ENCODE measurements at regions not wholly inside any gene's neighbourhood (a gene's known extent, or its start where the extent isn't known, plus 50 kb on each side); places are given as distances from the start of the nearest gene placed in this dataset.

DNA sequence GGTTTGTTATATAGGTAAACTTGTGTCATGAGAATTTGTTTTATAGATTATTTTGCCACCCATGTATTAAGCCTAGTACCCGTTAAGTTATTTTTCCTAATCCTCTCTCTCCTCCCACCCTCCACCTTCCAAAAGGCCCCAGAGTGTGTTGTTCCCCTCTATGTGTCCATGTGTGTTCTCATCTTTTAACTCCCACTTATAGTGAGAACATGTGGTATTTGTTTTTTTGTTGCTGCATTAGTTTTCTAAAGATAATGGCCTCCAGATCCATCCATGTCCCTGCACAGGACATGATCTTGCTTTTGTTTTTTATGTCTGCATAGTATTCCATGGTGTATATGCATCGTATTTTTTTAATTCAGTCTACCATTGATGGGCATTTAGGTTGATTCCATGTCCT, 1075.6 kb upstream of the CNTNAP5 start:
- no peak for DNase-seq

DNA sequence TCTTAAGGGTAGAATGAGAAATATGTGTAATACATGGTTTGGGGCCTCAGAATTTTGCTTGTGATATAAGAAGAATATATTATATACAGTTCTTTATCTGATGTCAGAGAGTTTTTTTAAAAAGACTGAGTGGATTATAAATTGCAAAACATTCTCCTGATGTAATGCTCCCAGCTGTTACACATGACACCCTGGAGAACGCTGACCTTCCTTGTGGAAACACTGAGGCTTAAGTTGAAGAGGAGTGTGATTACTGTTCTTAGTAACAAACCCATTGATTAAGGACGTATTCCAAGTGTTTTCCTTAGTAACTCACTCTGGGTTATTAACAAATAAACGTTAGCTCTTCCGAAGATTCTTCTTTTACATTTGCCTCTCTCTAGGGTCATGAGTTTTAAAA, 1069.3 kb upstream of the CNTNAP5 start:
- DNase-seq, result no peak

DNA sequence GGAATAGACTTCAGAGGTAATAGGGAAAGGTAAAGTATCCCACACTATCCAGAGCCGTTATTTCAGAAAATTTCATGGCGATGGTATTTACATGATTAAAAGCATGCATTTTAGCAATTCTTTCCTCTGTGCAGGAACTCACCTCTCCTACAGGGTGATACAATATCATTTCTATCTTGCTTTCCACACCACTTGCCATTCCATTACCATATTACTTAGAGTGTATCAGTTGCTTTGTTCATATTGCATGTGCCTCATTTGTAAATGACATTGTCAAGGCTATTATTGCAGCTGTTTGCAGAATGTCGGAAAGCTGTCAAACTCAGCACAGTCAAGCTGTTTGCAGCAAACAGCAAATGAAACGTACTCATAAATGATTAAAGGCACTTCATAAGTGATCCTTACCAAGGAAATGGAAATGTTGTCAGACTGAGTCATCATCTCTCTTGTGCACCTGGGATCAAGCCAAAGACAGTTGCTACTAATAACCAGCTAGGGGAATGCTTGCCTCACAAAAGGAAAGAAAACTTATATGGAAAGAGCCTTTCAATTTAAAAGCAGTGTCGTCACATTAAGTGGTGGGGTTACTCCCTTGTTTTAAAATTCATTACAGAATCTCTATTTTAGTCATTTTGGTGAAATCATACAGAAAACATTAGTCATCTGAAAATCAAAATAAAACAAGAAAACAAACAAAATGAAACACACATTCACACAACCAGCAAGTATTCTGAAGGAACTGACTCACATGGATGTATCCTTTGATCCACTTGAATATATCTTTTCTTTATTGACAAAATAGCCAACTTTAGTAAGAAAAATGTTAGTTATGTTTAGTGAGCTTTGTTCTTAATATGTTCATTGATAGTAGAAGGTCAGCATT, 1064.1 kb upstream of the CNTNAP5 start:
- DNase-seq, result no peak

DNA sequence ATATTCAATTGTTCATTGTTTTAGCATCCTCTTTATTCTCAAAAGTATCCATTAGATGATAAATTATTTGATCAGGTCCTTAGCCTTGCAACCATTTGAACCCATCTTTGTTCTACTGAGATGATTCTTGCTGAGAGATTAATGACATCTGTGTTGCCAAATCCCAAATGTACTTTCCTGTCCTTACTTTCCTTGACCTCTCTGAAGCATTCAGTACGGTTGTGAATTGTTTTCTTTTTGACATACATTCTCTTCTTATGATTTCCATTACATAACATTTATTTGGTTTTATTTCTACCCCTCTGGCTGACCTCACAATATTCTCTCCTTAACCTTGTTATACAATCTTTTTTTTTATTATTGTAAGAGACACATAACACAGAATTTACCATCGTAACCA, 1058.6 kb upstream of the CNTNAP5 start:
- no peak for DNase-seq

DNA sequence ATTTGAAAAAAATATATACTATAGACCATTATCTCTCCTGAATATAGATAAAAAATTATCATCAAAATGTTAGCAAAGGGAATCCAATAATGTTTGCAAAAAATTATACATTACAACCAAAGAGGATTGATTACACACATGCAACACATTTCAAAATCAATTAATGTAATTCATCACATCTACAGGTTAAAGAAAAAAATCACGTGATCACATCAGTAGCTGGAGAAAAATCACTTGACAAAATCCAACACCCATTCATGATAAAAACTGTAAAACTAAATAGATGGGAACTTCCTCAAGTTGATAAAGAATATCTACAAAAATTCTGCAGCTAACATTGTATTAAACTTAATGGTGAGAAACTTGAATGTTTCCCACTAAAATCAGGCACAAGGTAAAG, 1047.5 kb upstream of the CNTNAP5 start:
- no peak for DNase-seq

DNA sequence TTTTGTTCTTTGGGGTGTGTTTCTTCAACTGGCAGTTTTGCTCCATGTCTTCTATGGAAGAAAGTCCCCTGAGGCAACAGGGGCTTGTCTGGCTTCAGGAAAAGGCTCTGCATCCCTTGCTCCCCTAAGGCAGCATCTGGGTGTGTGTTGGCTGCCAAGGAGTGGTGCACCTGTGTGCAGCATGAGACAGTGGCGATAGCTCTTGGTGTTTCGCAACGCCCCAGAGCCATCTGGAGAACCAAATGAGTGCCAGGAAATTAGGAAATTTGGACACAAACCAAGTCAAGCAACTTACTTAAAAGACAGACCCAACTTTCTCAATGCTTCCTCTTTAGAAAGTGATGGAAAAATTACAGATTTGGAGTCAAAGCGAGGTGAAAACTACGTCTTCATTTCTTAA, 1044.4 kb upstream of the CNTNAP5 start:
- no peak for DNase-seq

DNA sequence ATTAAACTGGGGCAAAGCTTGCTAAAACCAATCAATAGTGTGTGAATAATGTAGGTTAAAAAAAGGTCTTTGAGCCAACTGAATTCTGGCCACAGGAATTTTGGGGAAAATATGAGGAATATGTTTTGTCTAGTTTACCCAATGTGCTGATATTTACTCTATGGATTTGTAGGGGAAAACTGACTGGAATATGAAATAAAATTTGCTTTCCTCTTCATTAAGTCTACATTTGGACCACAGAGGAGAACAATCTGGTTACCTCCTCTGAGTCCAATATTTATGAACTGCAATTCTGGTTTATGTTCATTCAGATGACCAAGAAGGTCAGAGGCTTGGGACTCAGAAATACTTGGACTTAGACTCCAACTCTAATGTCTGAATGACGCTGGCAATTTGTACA, 1042.2 kb upstream of the CNTNAP5 start:
- DNase-seq, result no peak

DNA sequence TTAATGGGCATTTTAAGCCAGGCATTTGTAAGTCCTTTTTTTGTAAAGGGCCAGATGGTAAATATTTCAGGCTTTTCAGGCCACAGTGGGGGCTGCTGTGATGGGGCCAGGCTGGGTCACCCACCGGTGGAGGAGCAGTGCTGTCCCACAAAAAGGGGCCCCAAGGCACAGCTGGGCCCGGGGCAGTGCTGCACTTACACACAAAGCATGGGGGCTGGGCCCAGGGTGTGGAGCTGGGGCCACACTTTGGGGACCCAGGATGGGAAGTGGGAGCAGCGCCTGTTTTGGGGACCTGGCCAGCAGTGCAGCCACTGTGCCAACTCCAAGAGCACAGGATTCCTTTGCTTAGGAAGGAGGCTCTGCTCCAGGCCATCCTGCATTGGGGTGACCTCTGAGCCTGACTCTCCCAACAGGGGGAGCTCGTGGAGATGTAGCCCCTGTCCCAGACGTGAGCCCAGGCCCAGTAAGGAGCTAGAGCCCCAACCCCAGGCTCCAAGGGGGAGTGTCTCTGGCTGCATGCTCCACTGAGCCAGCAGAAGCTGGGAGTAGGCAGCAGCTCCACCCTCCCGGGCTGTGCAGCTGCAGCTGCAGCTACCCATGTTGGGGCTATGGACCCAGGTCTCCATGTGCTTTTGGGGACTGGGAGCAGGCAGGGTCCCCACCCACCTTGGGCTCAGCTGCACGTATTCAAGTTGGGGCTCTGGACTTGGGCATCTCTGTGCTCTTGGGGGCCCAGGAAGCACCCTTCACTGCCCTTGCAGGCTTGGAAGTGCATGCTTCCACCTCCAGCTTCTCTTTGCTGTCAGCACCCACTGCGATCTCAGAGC, 1036.5 kb upstream of the CNTNAP5 start:
- DNase-seq, result no peak

DNA sequence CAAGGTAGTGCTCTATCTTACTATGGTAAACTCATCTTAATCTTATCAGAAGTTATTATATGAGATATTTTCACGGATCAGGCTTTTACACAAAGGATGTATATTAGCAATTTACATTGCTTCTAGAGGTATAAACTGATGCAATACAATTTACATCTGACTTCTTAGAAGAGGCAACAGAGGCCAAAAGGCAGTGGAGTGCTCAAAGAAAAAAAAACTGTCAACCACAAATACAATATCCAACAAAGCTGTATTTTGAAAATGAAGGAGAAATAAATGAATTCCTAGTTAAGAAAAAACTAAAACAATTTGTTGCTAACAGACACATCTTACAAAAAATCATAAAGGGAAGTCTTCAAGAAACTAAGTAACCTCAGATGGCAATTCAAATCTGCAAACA, 1031.5 kb upstream of the CNTNAP5 start:
- DNase-seq, result no peak

DNA sequence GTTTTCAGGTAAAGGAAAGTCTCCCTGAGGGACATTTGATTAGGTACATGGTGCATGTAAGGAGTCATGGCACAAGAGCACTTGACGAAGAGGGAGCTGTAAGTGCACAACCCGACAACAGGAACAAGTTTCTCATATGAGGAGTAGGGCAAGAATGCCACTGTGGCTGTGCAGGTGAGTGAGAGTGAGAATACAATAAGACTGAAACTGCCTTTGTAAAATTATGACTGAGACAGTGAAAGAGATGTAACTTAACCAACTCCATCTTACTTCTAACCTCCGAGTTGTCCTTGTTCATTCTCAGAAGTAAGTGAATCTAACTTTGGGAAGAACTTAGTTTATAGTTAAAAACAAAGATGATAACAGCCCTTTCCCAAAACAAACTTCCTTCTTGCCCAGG, 1025.8 kb upstream of the CNTNAP5 start:
- no peak for DNase-seq

DNA sequence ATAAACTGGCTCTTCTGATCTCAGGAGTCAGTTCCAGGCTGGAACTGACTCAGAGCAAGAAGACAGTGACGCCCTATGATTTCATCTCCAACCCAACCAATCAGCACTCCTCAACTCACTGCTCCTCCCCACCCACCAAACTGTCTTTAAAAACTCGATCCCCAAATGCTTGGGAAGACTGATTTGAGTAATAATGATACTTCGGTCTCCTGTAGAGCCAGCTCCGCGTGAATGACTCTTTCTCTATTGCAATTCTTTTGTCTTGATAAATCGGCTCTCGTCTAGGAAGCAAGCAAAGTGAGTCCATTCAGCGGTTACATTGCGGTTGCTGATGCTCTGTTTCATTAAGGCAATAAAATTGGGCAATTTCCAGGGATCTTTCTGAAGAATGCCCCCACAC, 1025.3 kb upstream of the CNTNAP5 start:
- no peak for DNase-seq

DNA sequence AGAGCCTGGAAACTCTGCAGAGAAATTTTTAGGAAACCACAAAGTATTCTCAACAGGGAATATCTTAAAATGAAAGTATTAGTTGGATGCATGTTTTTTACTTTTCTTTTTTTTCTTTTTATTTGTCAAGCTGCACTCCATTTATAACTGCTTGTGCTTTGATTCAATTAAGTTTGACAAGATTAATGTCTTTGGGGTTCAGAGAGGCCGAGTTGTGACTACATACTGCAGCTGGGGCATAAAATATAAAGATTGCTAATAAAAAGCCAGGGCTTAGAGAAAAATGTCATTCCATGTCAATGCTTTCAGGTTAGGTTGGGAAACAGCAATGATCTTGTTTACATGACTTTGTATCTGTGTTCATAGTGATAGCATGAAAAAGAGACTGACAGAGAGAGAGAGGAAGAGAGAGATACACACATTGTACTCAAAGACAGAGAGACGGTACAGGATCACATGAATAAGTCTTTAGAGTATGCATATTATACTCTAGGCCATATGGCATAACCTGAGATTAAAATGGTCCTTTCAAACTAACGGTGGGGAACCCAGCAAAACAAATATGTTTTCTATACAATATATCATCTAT, 1022.3 kb upstream of the CNTNAP5 start:
- no peak for DNase-seq

DNA sequence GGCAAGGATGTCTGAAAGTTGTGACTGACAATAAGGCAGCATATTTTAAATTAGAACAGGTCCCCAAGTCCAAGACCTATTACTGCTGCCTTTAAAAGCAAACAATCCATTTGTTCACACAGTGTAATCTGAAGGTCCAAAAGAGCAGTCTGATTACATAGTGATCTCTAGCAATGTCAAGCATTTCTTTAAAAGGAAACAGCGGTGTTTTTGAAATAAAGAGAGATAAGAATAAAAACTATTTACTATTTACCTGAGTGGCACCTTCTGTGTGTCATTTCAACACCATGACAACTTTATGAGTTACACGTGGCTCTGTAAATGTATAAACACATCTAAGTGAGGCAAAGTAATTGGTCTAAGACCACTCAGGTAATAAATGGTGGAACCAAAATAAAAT, 1009.9 kb upstream of the CNTNAP5 start:
- DNase-seq, result no peak

DNA sequence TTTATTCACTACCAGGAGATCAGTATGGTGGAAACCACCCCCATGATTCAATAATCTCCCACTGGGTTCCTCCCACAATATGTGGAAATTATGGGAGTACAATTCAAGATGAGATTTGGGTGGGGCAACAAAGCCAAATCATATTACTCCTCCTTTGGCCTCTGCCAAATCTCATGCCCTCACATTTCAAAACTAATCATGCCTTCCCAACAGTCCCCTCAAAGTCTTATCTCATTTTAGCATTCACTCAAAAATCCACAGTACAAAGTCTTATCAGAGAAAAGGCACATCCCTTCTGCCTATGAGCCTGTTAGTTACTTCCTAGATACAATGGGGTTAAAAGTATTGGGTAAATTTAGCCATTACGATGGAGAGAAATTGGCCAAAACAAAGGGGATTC, 989.5 kb upstream of the CNTNAP5 start:
- DNase-seq, result no peak

DNA sequence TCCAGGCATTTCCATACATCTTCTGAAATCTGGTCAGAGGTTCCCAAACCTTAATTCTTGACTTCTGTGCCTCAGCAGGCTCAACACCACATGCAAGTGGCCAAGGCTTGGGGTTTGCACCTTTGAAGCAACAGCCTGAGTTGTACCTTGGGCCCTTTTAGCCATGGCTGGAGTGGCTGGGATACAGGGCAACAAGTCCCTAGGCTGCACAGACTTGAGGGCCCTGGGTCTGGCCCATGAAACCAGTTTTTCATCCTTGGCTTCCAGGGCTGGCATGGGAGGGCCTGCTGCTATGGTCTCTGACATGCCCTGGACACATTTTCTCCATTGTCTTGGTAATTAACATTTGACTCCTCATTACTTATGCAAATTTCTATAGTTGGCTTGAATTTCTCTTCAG, 988.8 kb upstream of the CNTNAP5 start:
- DNase-seq, result no peak

DNA sequence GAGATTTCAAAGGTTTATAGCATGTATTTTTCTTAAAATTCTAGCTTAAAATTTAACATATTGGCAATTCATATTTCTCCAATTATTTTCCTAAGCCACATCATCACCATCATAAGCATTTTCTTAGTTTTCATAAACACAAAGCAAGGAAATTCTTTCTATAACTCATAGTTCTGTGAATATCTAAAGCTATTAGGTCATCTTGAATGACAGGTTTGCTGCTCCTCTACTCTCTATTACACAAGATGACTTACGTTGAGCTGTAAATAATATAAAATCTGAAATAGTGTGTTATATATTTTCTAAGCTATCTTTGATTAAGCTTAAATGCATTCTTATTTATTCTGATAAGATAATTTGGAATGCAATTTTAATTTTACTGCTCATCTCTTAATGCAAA, 984.6 kb upstream of the CNTNAP5 start:
- DNase-seq, result no peak

DNA sequence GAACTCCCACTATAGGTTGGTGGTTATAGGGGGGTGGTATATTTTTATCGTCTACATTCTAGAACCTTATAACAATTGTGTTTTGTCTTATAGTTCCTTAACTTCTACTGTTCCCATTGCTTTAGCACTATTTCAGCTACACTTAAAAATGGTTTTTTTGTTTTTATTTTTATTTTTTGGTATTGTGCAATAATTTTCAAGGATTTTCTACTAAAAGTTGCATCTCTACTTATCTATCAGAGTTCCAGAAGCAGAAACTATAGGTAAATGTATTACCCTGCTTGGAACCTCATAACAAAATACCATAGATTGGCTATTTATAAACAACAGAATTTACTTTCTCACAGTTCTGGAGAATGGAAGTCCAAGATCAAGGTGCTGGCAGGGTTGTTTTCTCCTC, 981.6 kb upstream of the CNTNAP5 start:
- DNase-seq, result no peak

DNA sequence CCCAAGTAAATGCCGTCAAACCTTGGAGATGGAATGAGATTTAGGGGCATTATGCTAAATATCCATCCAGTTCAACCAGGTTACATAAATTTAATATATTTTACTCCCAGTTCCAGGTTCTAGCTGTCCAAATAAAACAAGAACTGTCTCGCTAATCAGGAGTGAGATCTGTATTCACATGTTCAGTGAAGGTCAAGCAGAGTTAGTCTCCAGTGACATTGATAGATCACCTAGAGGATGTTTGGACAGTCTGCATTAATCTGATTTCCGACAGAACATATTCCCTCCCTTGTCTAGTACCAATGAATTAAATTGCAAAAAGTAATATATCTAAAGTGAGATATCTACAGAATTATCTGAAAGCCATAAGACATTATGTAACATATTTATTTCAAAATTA, 979.4 kb upstream of the CNTNAP5 start:
- no peak for DNase-seq

DNA sequence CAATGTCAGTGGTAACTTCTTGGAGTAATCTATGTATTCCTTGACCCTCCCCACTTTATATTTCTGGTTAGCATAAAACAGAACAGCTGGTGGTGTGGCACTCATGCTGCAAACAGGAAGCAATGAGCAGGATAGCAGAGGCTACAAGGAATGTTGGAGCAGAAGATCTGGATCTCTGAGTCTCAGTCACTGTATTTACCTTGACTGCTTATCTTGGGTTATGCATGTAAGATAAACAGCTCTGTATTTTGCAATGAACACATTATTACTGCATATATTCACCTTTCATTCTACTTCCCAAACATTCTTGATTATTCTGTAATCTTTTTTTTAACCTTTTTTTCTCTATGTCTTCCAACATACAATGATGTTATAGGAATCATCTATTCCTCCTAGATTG, 977.9 kb upstream of the CNTNAP5 start:
- no peak for DNase-seq

DNA sequence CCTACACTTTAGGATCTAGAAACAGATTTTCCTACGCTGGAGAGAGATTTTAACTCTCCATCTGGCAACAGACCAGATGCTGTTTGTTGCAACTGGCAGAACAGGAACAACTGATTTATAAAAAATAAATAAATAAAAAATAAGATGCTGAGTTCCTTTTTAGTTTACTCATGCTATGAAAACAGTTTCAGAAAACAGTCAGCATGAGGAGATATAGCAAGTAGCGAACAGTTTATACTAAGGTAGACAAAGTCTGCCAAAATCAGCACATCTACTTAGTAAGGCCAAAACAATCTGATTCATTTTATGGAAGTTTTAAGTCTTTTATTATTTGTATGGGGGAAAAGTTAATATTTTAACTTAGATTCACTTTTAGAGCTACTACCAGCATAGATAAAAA, 974.0 kb upstream of the CNTNAP5 start:
- DNase-seq, result no peak

DNA sequence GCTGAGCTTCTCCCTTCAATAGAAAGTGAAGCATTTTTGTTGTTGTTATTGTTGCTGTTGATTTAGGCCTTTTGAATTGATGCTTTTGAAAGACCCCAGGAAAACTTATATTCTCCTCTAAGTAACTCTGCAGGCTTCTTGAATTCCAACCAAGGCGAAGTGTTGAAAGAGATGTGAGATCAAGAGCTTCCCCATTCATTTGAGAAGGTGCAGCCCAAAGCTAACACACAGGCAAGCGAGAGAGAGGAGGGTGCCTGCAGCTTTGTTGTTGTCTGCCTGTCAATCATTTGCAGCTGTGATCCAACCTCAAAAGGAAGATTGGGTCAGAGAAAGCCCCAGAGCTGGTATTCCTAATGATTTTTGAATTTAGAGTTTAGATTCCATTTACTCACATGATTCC, 963.6 kb upstream of the CNTNAP5 start:
- no peak for DNase-seq

DNA sequence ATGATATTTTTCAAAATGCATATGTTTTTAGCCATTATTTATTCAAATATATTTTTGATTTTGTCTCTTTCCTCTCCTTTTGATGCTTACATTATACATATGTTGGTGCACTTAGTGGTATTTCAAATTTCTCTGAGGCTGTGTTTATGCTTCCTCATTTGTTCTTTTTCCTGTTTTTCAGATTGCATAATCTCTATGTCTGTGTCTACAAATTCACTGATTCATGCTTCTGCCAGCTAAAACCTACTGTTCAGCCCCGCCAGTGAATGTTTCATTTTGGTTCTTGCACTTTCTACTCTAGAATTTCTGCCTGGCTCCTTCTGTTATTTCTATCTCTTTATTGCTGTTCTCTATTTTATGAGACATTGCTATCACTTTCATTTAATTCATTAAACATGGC, 951.7 kb upstream of the CNTNAP5 start:
- no peak for DNase-seq

DNA sequence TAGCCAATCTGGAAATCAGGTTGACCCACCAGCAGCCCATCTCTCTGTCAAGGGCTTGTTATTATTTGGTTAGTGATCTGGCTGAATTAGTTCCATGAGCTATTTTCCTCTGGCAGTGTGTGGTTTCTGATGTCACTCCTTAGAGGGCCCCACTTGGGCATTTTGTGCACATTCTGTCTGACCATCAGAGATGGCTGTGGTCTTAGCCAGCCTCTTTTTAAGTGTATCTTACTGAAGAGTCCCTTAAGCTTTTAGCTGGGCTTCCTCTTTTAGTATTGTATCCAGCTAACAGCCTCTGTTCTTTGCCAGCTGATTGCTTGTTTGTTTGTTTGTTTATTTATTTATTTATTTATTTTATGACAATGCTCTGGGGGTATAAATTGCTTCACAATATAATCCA, 951.1 kb upstream of the CNTNAP5 start:
- DNase-seq, result no peak

DNA sequence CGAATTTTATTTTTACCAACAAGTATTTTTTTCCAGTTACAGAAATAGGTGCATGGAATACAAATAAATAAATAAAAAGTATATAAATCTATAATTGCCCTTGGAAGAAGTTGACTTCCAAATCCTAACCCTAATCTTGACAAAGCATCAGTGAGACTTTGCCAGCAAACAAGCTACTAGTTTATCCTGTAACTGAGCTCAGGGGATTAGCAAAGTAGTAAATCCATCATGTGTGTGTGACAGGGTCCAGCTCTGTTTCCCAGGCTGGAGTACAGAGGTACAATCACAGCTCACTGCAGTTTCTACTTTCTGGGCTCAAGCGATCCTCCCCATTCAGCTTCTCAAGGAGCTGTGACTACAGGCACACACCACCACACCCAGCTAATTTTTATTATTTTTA, 948.0 kb upstream of the CNTNAP5 start:
- no peak for DNase-seq

Data from stimulated activated CD4-positive, alpha-beta T cell treated with anti-CD3 and anti-CD28 coated beads, Interleukin-4, amount 100 ng/mL, for 24 hours (primary cell).